Progenitor cell of endocrine pancreas (in vitro differentiated cells): ENCODE measurements at regions not wholly inside any gene's neighbourhood (a gene's known extent, or its start where the extent isn't known, plus 50 kb on each side); places are given as distances from the start of the nearest gene placed in this dataset.

Experiments used
- DNase-seq: peaks from one replicate; pipeline ENCODE4 v3.0.0; 2021; ENCODE audit warnings: low spot score; ENCODE audit not compliant: unreplicated experiment
- H3K27ac Mint-ChIP-seq: 2 replicates; pipeline ENCODE4 v1.8.0; 2021; ENCODE audit warnings: mild to moderate bottlenecking, moderate library complexity, mixed read lengths
- H3K27me3 Mint-ChIP-seq: 2 replicates; pipeline ENCODE4 v1.8.0; 2021; ENCODE audit warnings: mixed read lengths
- H3K36me3 Mint-ChIP-seq: 2 replicates; pipeline ENCODE4 v1.8.0; 2022; ENCODE audit warnings: mixed read lengths; ENCODE audit not compliant: insufficient read depth
- H3K4me1 Mint-ChIP-seq: 2 replicates; pipeline ENCODE4 v1.8.0; 2021; ENCODE audit warnings: low read depth, mixed read lengths
- H3K4me3 Mint-ChIP-seq: 2 replicates; pipeline ENCODE4 v1.8.0; 2021; ENCODE audit warnings: low read depth, mild to moderate bottlenecking, moderate library complexity, mixed read lengths
- H3K9me3 Mint-ChIP-seq: 2 replicates; pipeline ENCODE4 v1.8.0; 2021; ENCODE audit warnings: low read depth, mixed read lengths
- CTCF ChIP-seq: fragments of 200-600 bp; sonication (generic); IDR thresholded peaks from one replicate; pipeline ENCODE4 v1.5.0; 2021; ENCODE audit warnings: antibody characterized with exemption, mild to moderate bottlenecking; ENCODE audit not compliant: unreplicated experiment

GRCh38 chr3:177977381-177978158 lies 558.7 kb upstream of the KCNMB2 start:
- Mint-ChIP-seq H3K4me1 (no peaks in the 10 kb centered on the region), H3K27ac (no peak overlapping the region)
- no peak for DNase-seq

GRCh38 chr3:177978946-177979345 lies 557.3 kb upstream of the KCNMB2 start:
- Mint-ChIP-seq H3K4me3 (no peak overlapping the region), H3K27ac (no peak overlapping the region), H3K27me3 (no peaks in the 10 kb centered on the region), H3K9me3 (no peaks in the 10 kb centered on the region), H3K4me1 (no peaks in the 10 kb centered on the region), H3K36me3 (no peaks in the 10 kb centered on the region)
- no peak for DNase-seq
- TF ChIP-seq CTCF = no peak

More at GRCh38 chr3:177977381-177978158, 558.7 kb upstream of the KCNMB2 start:
- no peaks in the 10 kb centered on the region for H3K9me3 Mint-ChIP-seq
- no peaks in the 10 kb centered on the region for H3K27me3 Mint-ChIP-seq
- no peak overlapping the region for H3K4me3 Mint-ChIP-seq
- TF ChIP-seq CTCF = no peak
- H3K36me3 Mint-ChIP-seq = no peaks in the 10 kb centered on the region

DNA sequence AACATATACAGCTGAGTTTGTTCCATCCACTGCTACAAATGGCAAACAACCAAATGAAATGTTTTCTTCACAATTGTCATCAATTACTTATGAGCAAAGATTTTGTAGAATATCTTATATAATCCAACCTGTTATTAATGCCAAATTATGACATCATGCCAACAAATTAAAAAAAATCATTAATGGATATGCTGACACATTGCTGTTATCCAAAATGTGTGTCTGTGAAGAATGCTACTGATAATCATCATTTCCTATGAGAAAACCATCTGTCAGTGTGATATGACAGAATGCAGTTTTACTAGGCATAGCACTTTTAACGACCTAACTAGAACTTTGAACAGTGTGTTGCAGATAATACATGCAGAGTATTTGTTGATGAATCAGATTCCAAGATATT lies 556.5 kb upstream of the KCNMB2 start:
- no peak for DNase-seq
- Mint-ChIP-seq H3K9me3 (no peaks in the 10 kb centered on the region), H3K36me3 (no peaks in the 10 kb centered on the region), H3K27ac (no peak overlapping the region), H3K4me3 (no peak overlapping the region), H3K4me1 (no peaks in the 10 kb centered on the region), H3K27me3 (no peaks in the 10 kb centered on the region)
- TF ChIP-seq CTCF = no peak

DNA sequence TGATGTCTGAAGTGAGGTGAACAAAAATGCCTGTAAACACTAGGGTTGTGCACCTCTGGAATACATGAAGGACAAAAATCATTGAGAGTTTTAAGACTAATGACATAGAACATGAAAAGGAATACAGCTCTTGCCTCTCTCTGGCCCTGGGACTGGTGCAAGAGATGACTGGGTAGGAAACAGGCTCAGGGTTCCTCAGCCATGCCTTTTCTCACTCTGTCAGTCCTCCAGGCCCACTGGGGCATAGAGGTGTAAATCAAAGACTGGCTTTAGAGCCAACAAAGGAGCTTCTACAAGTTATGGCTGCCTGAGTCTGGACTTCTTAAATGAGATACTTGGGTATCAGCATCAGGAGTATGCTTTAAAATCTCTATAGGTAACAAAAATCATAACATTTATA lies 554.7 kb upstream of the KCNMB2 start:
- TF ChIP-seq CTCF = no peak
- no peaks in the 10 kb centered on the region for H3K36me3 Mint-ChIP-seq
- no peak overlapping the region for H3K27ac Mint-ChIP-seq
- no peaks in the 10 kb centered on the region for H3K4me1 Mint-ChIP-seq
- no peak overlapping the region for H3K4me3 Mint-ChIP-seq
- H3K27me3 Mint-ChIP-seq = no peaks in the 10 kb centered on the region
- H3K9me3 Mint-ChIP-seq = no peaks in the 10 kb centered on the region
- no peak for DNase-seq

DNA sequence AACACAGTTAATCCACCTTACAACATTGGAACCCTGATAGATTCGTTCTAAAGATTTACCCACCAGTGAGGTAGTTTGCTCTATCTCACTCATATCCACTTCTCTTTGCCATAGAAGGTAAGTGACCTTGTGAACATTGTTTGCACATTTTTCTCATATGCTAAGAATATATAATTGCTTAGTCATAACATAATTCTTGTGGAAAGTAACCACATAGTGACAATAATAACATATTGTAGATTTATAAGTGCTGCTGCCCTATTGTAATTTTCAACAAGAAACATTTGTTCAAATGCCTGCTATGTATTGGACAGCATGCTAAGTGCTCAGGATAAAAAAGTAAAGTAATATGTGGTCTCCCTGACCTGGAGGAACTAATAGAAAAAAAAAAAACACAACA lies 554.2 kb upstream of the KCNMB2 start:
- Mint-ChIP-seq H3K9me3 (no peaks in the 10 kb centered on the region), H3K36me3 (no peaks in the 10 kb centered on the region), H3K4me1 (no peaks in the 10 kb centered on the region), H3K4me3 (no peak overlapping the region), H3K27ac (no peak overlapping the region), H3K27me3 (no peaks in the 10 kb centered on the region)
- no peak for DNase-seq
- TF ChIP-seq CTCF = no peak
